ENCODE measurements at regions not wholly inside any gene's neighbourhood (a gene's known extent, or its start where the extent isn't known, plus 50 kb on each side); places are given as distances from the start of the nearest gene placed in this dataset.
A peak's percentile ranks its signal among the peaks of the same experiment; 100 is the strongest.
"Not testable (repeated sequence)": the region's sequence is repeated elsewhere in the genome, so short reads cannot be mapped to it uniquely, and the experiment has no call there.

GRCh38 chr13:50274181-50274580, 258.9 kb downstream of the KCNRG start:
- no peak for DNase-seq (ENCODE audit: low read depth)

GRCh38 chr13:50275392-50276063, 260.3 kb downstream of the KCNRG start:
- no peak for DNase-seq (ENCODE audit: low read depth)

GRCh38 chr13:50276550-50276949, 261.3 kb downstream of the KCNRG start:
- no peak for DNase-seq (ENCODE audit: low read depth)

GRCh38 chr13:50277127-50277526, 261.9 kb downstream of the KCNRG start:
- DNase-seq (ENCODE audit: low read depth): peak; percentile 29

- DNase-seq (ENCODE audit: low read depth): no peak
Observed at GRCh38 chr13:50277906-50278305, 262.7 kb downstream of the KCNRG start.

GRCh38 chr13:50280441-50280937, 265.2 kb downstream of the KCNRG start:
- no peak for DNase-seq (ENCODE audit: low read depth)

- no peak for DNase-seq (ENCODE audit: low read depth)
Observed at GRCh38 chr13:50282016-50282415, 266.8 kb downstream of the KCNRG start.

GRCh38 chr13:50283017-50283416, 267.8 kb downstream of the KCNRG start:
- no peak for DNase-seq (ENCODE audit: low read depth)

- no peak for DNase-seq (ENCODE audit: low read depth)
Observed at GRCh38 chr13:50284540-50284939, 269.3 kb downstream of the KCNRG start.

GRCh38 chr13:50285283-50285682, 270.0 kb downstream of the KCNRG start:
- DNase-seq (ENCODE audit: low read depth): no peak

GRCh38 chr13:50286324-50286723, 271.1 kb downstream of the KCNRG start:
- DNase-seq (ENCODE audit: low read depth): no peak

- DNase-seq (ENCODE audit: low read depth): no peak
Observed at GRCh38 chr13:50290186-50290585, 274.9 kb downstream of the KCNRG start.

GRCh38 chr13:50291611-50292010, 276.4 kb downstream of the KCNRG start:
- peak; percentile 12 for DNase-seq (ENCODE audit: low read depth)

GRCh38 chr13:50292081-50292480, 276.8 kb downstream of the KCNRG start:
- no peak for DNase-seq (ENCODE audit: low read depth)

- not testable (repeated sequence) for DNase-seq (ENCODE audit: low read depth)
Observed at GRCh38 chr13:50294425-50294824, 279.2 kb downstream of the KCNRG start.

GRCh38 chr13:50299546-50300249, 284.5 kb downstream of the KCNRG start:
- DNase-seq (ENCODE audit: low read depth): no peak

- DNase-seq (ENCODE audit: low read depth): no peak
Observed at GRCh38 chr13:50303963-50304721, 288.9 kb downstream of the KCNRG start.

- no peak for DNase-seq (ENCODE audit: low read depth)
Observed at GRCh38 chr13:50306156-50306555, 290.9 kb downstream of the KCNRG start.

GRCh38 chr13:50309318-50309717, 294.1 kb downstream of the KCNRG start:
- no peak for DNase-seq (ENCODE audit: low read depth)

GRCh38 chr13:50309882-50310594, 294.8 kb downstream of the KCNRG start:
- DNase-seq (ENCODE audit: low read depth): no peak

- no peak for DNase-seq (ENCODE audit: low read depth)
Observed at GRCh38 chr13:50310734-50311133, 295.5 kb downstream of the KCNRG start.

- peak; percentile 11 for DNase-seq (ENCODE audit: low read depth)
Observed at GRCh38 chr13:50318887-50319286, 303.6 kb downstream of the KCNRG start.
